Fibroblast of peridontal ligament (primary cell): ENCODE measurements at regions not wholly inside any gene's neighbourhood (a gene's known extent, or its start where the extent isn't known, plus 50 kb on each side); places are given as distances from the start of the nearest gene placed in this dataset.
A peak's percentile ranks its signal among the peaks of the same experiment; 100 is the strongest.
"Not testable (repeated sequence)": the region's sequence is repeated elsewhere in the genome, so short reads cannot be mapped to it uniquely, and the experiment has no call there.

ENCODE experiments used
- DNase-seq: peaks from one replicate; pipeline ENCODE4 v3.0.0-alpha.2; 2010; ENCODE audit errors: extremely low read depth

- no peak for DNase-seq
Observed at GRCh38 chr7:94174375-94174774, 170.2 kb upstream of the BET1 start.

GRCh38 chr7:94174956-94175355, 170.8 kb upstream of the BET1 start:
- no peak for DNase-seq

GRCh38 chr7:94176694-94177200, 172.6 kb upstream of the BET1 start:
- DNase-seq = no peak

- no peak for DNase-seq
Observed at GRCh38 chr7:94177441-94177840, 173.3 kb upstream of the BET1 start.

- no peak for DNase-seq
Observed at GRCh38 chr7:94178230-94178629, 174.1 kb upstream of the BET1 start.

- no peak for DNase-seq
Observed at GRCh38 chr7:94179466-94179865, 175.3 kb upstream of the BET1 start.

- peak; percentile 85 for DNase-seq
Observed at GRCh38 chr7:94182066-94182465, 177.9 kb upstream of the BET1 start.

GRCh38 chr7:94182721-94183120, 178.6 kb upstream of the BET1 start:
- DNase-seq = peak; percentile 26

- peak; percentile 100 for DNase-seq
Observed at GRCh38 chr7:94183289-94183749, 179.2 kb upstream of the BET1 start.

- DNase-seq = no peak
Observed at GRCh38 chr7:94183891-94184290, 179.7 kb upstream of the BET1 start.

GRCh38 chr7:94188350-94188749, 184.2 kb upstream of the BET1 start:
- peak; percentile 33 for DNase-seq

- peak; percentile 99 for DNase-seq
Observed at GRCh38 chr7:94190599-94191061, 186.5 kb upstream of the BET1 start.

- not testable (repeated sequence) for DNase-seq
Observed at GRCh38 chr7:94194426-94194825, 190.3 kb upstream of the BET1 start.

GRCh38 chr7:94195201-94195600, 191.0 kb upstream of the BET1 start:
- DNase-seq = no peak

GRCh38 chr7:94195813-94196212, 191.7 kb upstream of the BET1 start:
- no peak for DNase-seq

- DNase-seq = no peak
Observed at GRCh38 chr7:94205529-94205928, 189.2 kb upstream of the COL1A2 start.

- DNase-seq = peak; percentile 90
Observed at GRCh38 chr7:94206295-94206694, 188.4 kb upstream of the COL1A2 start.

- DNase-seq = no peak
Observed at GRCh38 chr7:94212160-94212559, 182.5 kb upstream of the COL1A2 start.

GRCh38 chr7:94216944-94217461, 177.7 kb upstream of the COL1A2 start:
- DNase-seq = no peak

- no peak for DNase-seq
Observed at GRCh38 chr7:94217766-94218165, 176.9 kb upstream of the COL1A2 start.

- DNase-seq = peak; percentile 60
Observed at GRCh38 chr7:94222516-94222915, 172.2 kb upstream of the COL1A2 start.

- DNase-seq = peak; percentile 77
Observed at GRCh38 chr7:94223375-94224084, 171.2 kb upstream of the COL1A2 start.

GRCh38 chr7:94228223-94228622, 166.5 kb upstream of the COL1A2 start:
- DNase-seq = no peak
